Tibial artery (tissue), 4 donors: ENCODE measurements at regions not wholly inside any gene's neighbourhood (a gene's known extent, or its start where the extent isn't known, plus 50 kb on each side); places are given as distances from the start of the nearest gene placed in this dataset.

Source experiments
- DNase-seq, 2 donors: peaks; one replicate each; pipeline ENCODE4 v3.0.0-alpha.2; 2019
- H3K27ac ChIP-seq, 2 donors: fragments of 200-600 bp; sonication (generic) in 1 of 2; 1 replicate in 1 of 2; 2 replicates in 1 of 2; pipeline ENCODE4 v1.5.1; 2018 to 2019; ENCODE audit warnings: mild to moderate bottlenecking in 1 of 2
- H3K27me3 ChIP-seq, 2 donors: fragments of 200-600 bp; sonication (generic) in 1 of 2; one replicate each; pipeline versions ENCODE4 v1.5.1 to v1.6.0; 2016 to 2019
- H3K36me3 ChIP-seq, 3 donors: fragments of 200-600 bp; sonication (generic) in 2 of 3; one replicate each; pipeline ENCODE4 v1.5.1; 2016 to 2019; ENCODE audit warnings: mild to moderate bottlenecking in 2 of 3
- H3K4me1 ChIP-seq, 4 donors: fragments of 200-600 bp; sonication (generic) in 2 of 4; 1 replicate in 3 of 4; 2 replicates in 1 of 4; pipeline ENCODE4 v1.5.1; 2016 to 2019
- H3K4me3 ChIP-seq, 2 donors: fragments of 200-600 bp; sonication (generic) in 1 of 2; 1 replicate in 1 of 2; 2 replicates in 1 of 2; pipeline ENCODE4 v1.5.1; 2018 to 2019; ENCODE audit warnings: mild to moderate bottlenecking in 2 of 2
- H3K9me3 ChIP-seq, 3 donors: fragments of 200-600 bp; sonication (generic) in 1 of 3; one replicate each; pipeline ENCODE4 v1.5.1; 2016 to 2019
- CTCF ChIP-seq, 2 experiments: fragments of 200-600 bp in 1 of 2; fragments of 450-650 bp in 1 of 2; IDR thresholded peaks; one replicate each; pipeline ENCODE4 v1.5.1; 2017 to 2019; ENCODE audit warnings: antibody characterized with exemption in 2 of 2, mild to moderate bottlenecking in 1 of 2, moderate library complexity in 1 of 2
- intact Hi-C: fragments of 100-400 bp; cut with DNase I; formaldehyde crosslinking; loops from one replicate; pipeline ENCODE4 v1.15.0; 2023; ENCODE audit warnings: low total_unique reads

DNA sequence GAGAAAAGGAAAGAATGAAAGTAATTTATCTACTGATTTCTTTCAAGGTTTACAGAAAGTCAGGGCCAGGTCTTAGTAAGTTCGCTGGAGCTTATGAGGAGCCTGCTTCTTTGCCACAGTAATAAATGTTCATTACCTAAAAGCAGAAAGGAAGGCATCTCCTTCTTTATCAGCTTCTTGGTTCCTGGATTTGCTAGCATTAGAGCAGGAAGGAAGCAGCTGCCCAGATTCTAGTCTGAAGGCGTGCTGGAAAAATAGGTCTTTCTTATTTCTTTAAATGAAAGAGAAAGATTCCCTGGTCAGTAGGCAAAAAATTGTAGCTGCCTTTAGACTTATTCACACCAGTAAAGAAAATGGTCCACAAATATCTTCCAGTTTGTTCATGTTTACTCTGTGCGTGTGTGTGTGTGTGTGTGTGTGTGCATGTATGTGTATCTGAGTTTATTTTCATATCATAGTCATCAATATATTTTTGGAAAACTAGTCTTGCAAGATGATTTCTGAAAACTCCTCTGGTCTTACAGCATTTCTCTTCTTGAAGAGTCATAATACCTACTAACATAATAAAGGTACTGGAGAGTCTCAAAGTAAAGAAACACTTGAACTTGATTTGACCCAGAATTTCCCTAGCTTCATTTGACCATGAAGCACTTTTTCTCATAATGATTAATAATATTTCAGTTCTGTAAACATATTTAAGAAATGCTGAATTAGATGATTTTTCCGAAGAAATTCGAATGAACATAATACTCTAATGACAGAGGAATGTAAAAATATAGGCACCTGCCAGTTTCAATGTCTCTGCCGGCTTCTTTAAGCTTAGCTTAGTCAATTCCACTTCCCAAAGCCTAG, 255.3 kb upstream of the ZPLD1 start:
- intact Hi-C loops, result no loop called here
- no peak for DNase-seq
- TF ChIP-seq CTCF (IDR thresholded peaks at IDR 0.05), result no peak
- H3K9me3 ChIP-seq, result no peaks in the 10 kb centered on the region
- H3K4me1 ChIP-seq, result peaks cover 0 to 68% (median 41%) of the 10 kb centered on the region in 4 donors
- H3K27me3 ChIP-seq, result no peaks in the 10 kb centered on the region
- no peaks in the 10 kb centered on the region for H3K36me3 ChIP-seq
- peak overlapping the region; percentile 72 to 75 for H3K27ac ChIP-seq
- peak overlapping the region in 1 of 2 donors; percentile 15 for H3K4me3 ChIP-seq

GRCh38 chr3:102180280-102180931, 254.4 kb upstream of the ZPLD1 start:
- peaks cover 0 to 59% (median 37%) of the 10 kb centered on the region in 4 donors for H3K4me1 ChIP-seq
- peak overlapping the region; percentile 72 to 75 for H3K27ac ChIP-seq
- peak overlapping the region in 1 of 2 donors; percentile 15 for H3K4me3 ChIP-seq
- no peaks in the 10 kb centered on the region for H3K9me3 ChIP-seq
- no peaks in the 10 kb centered on the region for H3K27me3 ChIP-seq
- intact Hi-C loops, result no loop called here
- TF ChIP-seq CTCF (IDR thresholded peaks at IDR 0.05), result no peak
- no peak for DNase-seq
- H3K36me3 ChIP-seq, result no peaks in the 10 kb centered on the region

DNA sequence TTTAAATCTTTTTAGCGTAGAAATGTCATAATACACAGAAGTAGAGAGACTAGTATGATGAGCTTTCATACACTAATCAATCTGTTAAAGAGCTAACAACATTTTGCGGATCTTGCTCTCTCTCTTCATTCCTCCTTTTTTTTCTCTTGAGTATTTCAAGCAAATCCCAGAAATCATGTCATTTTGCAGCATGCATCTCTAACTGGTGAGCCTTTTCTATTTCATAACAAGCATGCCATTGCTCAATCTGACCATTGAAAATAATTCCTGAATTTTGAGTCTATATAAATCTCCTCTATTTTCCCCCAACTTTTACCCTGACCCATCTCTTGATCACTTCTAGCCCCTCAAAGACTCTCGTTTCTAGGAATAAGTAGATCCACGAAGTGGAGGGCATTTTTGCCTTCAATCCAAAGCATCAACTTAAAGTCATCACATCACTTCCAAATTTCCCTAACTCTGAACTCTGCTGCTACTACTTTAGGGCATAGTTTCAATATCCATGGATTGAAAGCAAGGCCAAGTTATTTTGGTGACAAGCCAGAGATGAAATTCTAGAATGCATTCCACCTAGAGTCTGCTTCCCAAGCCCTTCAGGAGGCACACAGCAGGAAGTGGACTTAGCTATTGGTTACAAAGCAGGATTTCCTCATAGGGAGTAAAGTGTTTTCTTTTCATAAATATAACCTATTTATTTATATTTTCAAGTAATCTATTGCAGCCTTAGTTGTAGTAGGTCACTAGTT, 253.5 kb upstream of the ZPLD1 start:
- no peaks in the 10 kb centered on the region for H3K9me3 ChIP-seq
- H3K4me3 ChIP-seq, result no peak overlapping the region
- H3K4me1 ChIP-seq, result peaks cover 0 to 51% (median 36%) of the 10 kb centered on the region in 4 donors
- TF ChIP-seq CTCF (IDR thresholded peaks at IDR 0.05), result no peak
- no peak for DNase-seq
- peak overlapping the region; percentile 72 to 75 for H3K27ac ChIP-seq
- H3K36me3 ChIP-seq, result no peaks in the 10 kb centered on the region
- no peaks in the 10 kb centered on the region for H3K27me3 ChIP-seq
- intact Hi-C loops, result no loop called here

DNA sequence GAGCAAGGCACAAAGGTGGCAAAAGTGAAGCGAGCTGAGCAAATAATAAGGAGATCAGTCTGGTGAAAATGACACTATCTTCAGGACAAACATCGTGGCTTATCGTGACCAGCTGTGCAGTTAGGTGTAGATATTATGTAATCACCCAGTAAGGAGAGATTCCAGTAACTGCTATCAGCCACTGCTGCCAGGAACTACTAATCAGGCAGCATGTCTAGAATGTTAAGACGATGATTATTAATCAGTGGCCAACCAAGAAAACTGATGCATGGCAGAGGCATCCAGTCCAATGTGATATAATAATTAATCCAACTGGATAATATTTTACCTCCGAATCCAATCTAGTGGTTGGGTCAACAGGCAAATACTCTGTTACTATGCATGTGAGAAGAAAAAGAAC, 252.7 kb upstream of the ZPLD1 start:
- no peak overlapping the region for H3K4me3 ChIP-seq
- intact Hi-C loops, result no loop called here
- H3K27me3 ChIP-seq, result no peaks in the 10 kb centered on the region
- TF ChIP-seq CTCF (IDR thresholded peaks at IDR 0.05), result no peak
- H3K36me3 ChIP-seq, result no peaks in the 10 kb centered on the region
- DNase-seq, result no peak
- H3K27ac ChIP-seq, result peak overlapping the region; percentile 72 to 75
- no peaks in the 10 kb centered on the region for H3K9me3 ChIP-seq
- peaks cover 0 to 47% (median 36%) of the 10 kb centered on the region in 4 donors for H3K4me1 ChIP-seq

GRCh38 chr3:102183186-102183585, 251.6 kb upstream of the ZPLD1 start:
- Histone ChIP-seq H3K4me1 (peaks cover 0 to 47% (median 36%) of the 10 kb centered on the region in 4 donors), H3K36me3 (no peaks in the 10 kb centered on the region), H3K27me3 (no peaks in the 10 kb centered on the region), H3K27ac (peak overlapping the region; percentile 72 to 75), H3K4me3 (no peak overlapping the region), H3K9me3 (no peaks in the 10 kb centered on the region)
- DNase-seq, result no peak
- intact Hi-C loops, result no loop called here
- no peak for TF ChIP-seq CTCF (IDR thresholded peaks at IDR 0.05)
